GM19467 (cell line): ENCODE measurements at regions not wholly inside any gene's neighbourhood (a gene's known extent, or its start where the extent isn't known, plus 50 kb on each side); places are given as distances from the start of the nearest gene placed in this dataset.

Experiments used
- ATAC-seq: cut with Tn5 transposase; IDR thresholded peaks from one replicate; pipeline ENCODE4 v1.9.1; 2021; ENCODE audit warnings: mild to moderate bottlenecking, moderate library complexity; ENCODE audit not compliant: unreplicated experiment

DNA sequence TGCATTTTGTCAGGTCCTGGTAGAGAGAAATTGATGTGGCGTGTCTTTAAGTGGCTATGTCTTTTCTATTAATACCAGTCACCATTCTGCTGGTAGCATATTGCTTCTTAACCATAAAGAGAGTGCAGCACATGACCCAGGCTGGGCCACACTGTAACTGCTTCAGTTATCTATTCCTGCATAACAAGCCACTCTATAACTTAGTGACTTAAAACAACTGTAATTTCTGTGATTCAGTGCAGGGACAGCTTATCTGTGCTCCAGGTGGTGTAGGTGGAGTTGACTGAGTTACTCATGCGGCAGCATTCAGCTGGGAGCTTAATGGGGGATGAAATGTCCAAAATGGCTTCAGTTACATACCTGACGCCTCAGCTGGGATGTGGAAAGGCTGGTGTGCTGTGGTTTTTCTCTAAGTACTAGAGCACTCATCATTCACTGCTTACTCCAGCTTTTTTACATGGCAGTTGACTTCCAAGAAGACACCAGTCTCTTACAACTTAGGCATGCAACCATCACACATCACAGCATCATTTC is 742.4 kb downstream of the SATB2 start:
- ATAC-seq, result no peak

DNA sequence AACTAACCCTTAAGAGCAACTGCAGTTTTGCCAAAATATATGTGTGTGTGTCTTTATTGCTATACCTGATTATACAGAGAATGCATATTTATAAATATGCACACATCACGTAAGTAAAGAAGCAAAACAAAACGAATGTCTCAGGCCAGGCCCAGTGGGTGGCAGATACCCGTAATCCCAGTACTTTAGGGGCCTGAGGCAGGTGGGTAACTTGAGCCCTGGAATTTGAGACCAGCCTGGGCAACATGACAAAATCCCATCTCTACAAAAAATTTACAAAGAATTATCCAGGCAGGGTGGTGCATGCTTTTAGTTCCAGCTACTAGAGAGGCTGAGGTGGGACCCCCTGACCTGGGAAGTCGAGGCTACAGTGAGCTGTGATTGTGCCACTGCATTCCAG is 745.3 kb downstream of the SATB2 start:
- ATAC-seq, result no peak

DNA sequence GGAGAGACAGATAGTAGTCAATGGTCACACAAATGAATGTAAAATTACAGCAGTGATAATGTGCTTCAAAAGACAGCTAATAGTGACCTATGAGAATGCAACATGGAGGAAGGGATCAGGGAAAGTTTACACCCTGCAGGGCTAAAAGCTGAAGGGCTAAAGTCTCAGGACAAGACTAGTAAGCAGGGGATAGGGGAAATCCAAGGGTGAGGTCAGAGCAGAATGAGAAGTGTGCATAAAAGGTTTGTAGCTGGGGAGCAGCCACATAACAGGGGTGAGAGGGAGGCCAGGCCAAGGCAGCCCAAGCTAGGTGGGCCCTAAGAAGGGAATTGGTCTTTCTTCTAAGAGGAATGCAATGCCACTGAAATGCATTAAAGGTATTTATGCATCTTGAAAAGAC is 746.3 kb downstream of the SATB2 start:
- ATAC-seq, result no peak

DNA sequence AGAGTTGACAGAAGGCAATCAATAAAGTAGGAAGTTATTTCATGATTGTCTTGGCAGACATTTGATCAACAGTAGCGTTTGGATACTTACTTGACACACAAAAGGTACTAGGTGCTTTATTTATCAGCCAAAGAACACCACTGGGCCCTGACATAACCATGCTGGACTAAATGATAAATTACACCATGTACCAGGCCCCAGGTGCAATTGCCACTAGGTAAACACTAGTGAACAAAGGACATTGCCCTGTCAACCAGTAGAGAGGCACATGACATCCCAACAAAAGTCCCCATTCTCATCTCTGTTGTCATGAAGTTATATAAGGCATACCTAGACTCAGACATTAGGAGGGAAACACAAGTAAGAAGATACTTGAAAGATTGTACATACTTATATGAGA is 747.2 kb downstream of the SATB2 start:
- ATAC-seq, result no peak

DNA sequence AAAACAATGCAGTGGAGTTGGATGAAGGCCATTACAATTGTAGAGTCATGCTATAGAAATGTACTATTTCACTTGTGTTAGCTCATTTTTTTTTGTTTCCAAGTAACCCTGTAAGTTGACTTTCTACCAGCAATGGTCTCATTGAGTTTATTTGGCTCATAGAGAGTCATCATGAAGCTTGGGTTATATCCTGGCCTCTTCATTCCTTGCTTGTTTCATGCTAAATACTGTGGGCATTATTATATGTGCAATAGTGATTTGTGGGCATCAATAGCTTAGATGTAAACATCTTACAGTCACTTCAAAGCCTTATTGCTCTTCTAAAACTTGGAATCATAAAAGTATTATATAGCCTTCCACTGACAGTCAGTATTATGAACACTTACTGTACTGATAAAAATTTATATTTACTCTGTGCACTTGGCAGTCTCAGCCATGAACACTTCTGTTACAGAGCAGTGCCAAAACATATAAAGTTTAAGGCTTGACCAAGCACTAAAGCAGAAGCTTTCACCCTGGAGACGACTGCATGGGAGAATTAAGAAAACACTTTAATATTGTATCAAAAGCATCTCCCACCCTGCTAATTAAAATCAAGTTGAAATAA is 751.2 kb downstream of the SATB2 start:
- no peak for ATAC-seq

DNA sequence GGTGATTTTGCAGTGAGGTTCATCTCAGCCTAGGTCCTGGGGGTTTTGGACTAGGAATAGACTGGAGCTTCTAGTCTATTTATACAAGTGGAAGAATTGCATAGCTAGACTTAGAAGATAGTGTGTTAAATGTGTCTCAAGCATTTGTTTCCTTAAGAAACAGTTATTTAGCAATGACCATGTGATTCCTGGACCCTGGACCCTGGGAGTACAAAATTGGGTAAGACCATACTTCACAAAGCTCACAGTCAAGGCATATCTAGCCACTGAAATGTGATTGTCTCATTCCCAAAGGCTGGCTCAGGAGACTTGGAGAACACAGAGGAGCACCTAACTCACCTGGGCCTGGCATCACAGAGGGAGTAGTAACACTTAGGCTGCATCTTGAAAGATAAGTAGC is 754.5 kb downstream of the SATB2 start:
- ATAC-seq, result no peak

DNA sequence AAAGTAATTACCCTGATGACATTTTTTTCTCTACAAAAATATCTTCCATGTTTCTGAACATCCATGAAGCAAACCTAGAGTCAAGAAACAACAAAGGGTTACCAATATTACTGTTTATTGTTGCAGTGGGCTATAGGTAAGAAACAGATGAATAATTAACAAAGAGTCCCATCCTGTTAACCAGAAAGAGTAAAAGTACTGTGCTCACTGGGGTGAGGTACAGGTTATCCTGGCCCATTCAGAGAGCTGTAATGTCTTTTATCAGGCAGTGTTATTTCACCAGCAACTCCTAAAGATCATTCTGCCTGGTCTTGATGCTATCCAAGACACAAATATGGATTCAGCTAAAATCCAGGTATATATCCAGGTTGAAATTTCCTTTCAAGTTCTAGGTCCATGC is 754.9 kb downstream of the SATB2 start:
- no peak for ATAC-seq

DNA sequence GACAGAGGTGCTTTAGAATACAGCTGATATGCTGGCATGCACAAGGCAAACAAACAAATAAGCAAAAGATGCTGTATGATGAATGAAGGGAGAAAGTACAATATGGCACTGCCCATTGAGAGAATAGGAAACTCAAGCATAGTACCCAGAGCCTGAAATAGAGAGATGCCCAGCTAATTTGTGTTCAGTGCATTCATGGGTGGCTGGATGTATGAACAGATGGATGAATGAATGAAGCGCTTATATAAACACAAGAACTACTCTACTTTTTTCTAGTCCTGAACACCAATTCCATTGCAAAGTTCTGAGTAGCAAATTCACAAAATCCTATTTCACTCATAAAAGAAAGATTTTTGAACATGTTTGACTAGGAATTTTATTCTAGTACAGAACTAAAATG is 756.3 kb downstream of the SATB2 start:
- ATAC-seq, result no peak

DNA sequence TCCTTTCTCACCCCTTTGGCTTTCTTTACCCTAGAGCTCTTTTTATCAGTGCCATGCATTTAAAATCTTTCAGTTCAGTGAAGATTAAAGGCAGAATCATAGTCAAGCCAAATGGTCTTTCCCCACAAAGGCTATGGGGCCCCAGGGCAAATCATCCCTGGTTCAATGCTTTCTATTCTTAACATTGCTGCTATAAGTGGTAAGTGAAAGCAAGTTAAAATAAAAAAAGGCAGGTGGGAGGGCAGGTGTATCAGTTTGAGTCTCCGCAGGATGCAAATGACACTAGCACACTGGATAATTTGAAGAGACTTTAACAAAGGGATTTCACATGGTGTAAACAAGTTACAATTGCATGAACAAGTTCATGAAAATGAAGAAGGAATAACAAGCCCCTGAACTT is 757.4 kb downstream of the SATB2 start:
- no peak for ATAC-seq

DNA sequence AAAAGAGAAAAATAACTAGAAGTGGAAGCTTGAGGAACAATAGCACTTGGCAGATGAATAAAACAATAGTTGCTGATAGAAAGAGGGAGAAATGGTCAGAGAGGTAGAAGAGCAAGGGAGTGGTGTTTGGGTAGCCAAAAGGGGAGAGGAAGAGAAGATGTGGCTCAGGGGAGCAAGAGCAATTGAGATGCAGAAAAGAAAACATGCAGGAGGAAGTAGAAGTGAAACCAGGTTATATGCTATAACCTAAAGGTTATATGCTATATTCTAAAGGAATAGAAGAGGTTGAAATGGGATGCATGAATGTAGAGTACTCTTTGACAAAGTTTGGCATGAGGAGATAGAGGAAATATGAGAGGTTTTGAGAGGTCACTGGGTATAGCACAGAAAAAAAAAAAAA is 759.5 kb downstream of the SATB2 start:
- ATAC-seq, result no peak

DNA sequence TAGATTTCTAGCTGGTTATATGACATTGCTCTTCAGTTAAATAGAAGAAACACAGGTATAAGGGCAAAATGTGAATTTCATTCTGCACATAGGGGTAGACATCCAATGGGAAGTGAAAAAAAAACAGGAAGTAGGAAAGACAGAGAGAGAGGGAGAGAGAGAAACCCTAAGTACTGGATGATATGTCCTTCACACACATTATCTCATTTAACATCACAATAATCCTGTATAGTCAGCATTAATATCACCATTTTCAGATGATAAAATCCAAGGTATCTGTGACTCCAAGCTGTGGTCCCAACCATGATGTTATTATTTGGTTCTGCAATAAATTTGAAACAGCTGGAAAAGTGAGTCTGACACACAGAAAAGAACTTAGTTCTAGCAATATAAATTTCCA is 759.9 kb downstream of the SATB2 start:
- ATAC-seq, result no peak

DNA sequence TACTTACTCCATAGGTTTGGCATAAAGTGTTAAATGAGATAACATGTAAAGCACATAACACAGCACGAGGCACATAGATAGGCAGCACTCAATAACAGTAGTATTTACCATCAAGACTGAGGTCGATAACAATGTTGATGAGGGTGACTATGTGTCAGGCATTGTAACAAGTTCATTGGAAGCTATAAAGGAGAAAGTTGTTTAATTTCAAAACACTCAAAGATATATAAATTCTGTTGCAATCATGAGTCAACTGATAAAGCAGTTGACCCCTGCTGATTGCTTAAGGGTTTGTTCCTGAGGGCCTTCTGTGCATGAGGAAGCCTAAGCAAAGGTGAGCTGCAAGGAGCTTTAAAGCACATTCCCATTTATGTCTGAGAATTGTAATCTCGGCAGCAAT is 760.5 kb downstream of the SATB2 start:
- no peak for ATAC-seq

DNA sequence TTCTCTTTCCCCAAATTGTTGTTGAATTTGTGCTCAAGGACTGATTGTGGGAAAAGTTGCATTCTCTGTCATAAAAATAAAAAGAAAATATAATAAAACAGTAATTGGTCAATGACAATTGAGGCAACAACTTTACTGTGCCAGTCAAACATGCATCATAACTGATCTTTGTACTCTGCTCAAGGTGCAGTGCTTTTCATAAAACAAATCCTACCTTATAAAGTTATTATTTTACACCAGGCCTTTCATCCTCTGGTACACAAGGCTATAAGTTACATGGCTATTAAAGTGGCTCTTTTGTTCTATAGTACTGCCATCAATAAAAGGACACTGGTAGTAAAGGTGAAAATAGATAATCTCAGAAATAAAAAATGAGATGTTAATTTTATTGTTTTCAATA is 761.9 kb downstream of the SATB2 start:
- no peak for ATAC-seq

DNA sequence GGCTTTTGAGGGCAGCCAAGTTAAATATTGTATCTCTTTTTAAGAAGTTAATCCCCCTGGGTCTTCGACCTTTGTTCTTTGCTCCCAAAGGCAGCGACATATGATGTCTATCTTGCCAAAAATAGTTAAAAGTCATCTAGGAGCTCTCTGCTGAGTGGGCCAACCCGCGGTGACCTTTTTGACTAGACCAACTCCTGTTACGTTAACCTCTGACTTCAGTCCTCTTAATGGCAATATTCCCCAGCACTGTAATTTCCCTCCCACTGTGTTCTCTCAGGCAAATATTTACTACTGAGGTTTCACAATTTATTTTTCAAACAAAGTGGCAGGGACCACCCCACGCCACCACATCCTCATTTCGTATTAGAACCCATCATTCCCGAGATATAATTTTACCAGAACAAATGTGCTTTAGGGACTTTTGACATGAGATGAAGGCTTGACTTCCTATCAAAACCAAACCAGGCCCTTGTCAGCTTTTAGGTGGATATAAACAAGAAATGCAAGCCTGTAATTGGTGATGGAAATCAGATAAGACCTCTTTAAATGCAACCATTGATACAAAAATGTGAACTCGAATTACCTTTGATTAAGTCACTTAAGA is 764.7 kb downstream of the SATB2 start:
- ATAC-seq, result no peak

DNA sequence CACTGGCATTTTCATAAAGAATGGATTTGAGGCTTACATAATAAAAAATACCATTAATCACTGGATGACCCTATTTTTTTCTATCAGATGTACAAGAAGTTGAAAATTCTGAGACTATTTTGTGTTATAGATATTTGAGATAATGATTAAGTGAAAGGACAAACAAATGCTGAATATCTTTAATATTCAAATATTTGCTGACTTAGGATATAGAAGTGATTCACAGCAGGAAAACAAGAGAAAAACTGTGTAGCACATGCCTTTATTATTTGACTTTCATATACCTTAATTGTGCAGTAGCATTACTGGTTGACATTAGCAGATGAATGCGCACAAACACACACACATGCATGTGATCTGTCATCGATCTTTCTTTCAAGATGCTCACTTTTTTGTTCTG is 766.5 kb downstream of the SATB2 start:
- no peak for ATAC-seq

DNA sequence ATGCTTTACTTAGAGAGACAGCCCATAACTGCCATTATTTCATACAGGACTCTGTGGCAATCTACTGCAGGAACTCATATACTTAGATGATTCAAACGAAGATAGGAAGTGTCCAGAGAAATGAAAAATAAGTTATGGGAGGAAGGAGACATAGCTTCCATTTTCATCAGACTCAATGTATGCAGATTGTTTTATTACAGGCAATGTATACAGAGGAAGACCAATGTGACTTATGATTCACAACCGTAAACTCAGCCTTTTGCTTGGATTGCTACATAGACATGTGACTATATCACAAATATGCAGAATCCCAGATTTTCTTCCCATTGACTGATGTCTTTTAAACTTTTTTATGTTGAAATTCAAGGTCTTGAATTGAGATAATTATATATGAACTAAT is 793.4 kb downstream of the SATB2 start:
- no peak for ATAC-seq

DNA sequence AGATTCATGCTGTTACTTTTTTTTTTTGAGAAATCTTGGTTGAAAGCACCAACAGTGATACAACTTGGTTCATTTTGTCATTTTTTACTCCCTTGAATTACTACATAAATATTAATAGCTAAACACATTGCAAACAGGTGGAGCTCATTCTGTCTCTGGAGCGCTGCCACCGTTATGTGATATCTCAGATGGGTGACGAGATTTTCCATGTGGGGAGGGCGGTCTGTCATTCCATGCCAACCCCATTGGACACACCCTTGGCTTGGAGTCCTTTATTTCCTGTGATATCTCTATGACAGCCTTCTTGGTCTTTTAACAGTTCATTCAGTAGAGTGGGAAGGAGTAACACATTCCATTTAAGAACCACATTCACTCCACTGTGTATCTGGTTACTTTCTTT is 794.8 kb downstream of the SATB2 start:
- no peak for ATAC-seq

DNA sequence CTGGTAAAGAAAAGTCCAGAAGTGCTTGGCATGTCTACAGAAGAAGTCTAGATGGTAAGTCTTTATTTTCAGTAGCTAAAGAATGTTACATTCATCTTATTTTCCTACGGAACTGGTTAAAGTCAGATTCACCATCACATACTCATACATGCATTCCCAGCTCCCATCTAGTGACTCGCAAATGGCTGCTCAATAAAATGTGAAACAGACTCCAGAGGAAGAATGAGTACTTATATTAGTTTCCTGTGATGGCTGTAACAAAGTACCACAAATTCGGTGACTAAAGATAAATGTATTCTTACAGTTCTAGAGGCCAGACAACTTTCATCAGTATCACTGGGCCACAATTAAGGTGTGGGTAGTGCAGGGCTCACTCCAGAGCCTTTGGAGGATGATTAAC is 797.2 kb downstream of the SATB2 start:
- no peak for ATAC-seq

DNA sequence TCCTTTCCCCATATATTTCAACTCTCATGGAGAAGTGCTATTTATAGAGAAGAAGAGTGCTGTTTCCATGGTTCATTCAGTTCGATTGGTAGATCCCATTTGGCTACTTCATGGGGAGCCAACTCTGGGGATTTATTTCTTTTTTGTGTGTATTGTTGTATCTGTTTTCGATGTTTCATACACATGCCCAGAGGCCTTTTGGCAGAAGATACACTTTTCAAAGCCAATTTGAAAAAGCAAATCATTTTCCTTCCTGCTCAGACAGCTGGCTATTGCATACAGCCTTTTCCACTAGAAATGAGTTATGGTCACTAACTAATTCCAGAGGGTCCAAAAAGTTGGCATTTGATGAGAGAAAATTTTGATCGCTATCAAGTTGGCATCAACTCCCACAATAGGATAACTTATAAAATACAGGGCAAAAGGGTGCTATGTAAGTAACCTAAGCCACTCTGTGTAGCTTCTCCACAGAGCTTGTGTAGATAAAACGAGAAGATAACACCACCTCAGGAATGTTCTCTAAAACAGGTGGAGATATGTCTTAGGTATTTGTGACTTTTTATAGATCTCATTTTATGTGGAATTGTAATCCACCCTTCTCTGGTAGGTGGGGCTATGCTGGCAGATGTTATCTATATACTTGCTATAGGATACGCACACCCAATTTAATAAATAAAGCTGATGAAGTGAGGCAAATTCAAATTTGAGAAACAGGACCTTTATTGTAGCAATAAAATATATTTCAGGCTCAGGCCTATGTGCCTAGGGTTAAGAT is 798.5 kb downstream of the SATB2 start:
- ATAC-seq, result no peak

DNA sequence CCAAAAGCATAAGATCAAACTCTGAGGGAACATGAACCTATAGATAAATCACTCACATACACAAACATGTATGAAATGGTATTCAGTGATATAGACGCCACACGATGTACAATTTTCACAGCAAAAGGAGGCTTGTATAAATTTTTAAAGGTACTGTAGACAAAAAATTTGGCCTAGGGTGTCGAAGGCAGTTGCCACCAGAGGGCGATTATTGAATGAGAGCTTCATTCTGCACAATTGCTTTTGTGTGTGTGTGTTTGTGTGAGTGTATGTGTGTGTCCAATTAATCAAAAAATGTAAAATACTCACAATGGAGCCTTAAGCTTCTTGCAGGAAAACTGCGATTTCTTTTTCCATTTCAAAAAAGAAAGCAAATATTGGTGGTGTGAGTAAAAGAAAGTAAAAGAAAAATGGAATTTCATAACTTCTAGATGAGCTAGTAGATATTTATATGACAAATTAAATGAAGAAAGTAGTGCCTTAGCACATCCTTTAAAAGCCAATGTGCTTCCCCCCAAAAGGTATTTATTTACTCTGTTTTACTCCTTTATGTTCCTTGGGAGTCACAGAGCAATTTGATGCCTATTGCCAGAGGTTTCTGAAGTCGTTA is 800.1 kb downstream of the SATB2 start:
- no peak for ATAC-seq

DNA sequence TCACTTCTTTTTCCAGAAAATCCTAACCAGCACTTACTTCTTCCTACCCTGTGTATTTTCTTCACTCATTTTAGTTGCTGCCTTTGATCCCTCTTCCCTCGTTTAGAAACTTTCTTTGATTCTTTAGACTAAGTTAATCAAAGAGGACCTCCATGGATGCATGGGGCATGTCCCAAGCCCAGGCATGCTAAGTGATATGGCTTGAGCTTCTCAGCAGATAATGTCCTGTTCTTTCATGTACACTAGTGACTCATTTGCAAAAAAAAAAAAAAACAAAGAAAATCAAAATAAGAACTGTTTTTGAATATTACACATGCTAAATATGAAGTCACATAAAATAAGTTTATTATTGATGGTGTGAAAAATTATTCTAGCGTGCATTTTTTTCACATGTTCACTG is 800.9 kb downstream of the SATB2 start:
- ATAC-seq, result no peak

DNA sequence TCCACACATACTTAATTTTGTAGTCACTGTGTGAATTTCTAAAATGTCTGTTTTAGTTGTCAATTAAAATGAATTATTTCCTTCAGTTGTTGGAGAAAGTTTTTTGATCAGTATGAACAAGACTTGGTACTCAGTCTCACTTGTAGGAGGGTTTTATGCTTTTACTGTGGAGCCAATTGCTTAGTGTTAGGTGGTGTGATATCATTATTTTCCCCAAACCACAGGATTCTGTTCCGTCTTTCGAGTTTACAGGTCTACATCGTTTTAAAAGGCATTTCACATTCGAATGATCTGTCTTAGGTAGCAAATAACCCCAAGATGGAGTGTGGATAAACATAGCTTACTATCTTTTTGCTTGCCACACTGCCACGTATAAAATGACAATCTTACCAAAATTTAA is 803.1 kb downstream of the SATB2 start:
- no peak for ATAC-seq
